ENCODE measurements at regions not wholly inside any gene's neighbourhood (a gene's known extent, or its start where the extent isn't known, plus 50 kb on each side); places are given as distances from the start of the nearest gene placed in this dataset.
"Not testable (repeated sequence)": the region's sequence is repeated elsewhere in the genome, so short reads cannot be mapped to it uniquely, and the experiment has no call there.

GRCh38 chr4:94135701-94136100 lies 72.0 kb upstream of the SMARCAD1 start:
- peaks cover 3% of the 10 kb centered on the region for H3K27me3 Mint-ChIP-seq (ENCODE audit: unreplicated experiment)
- TF ChIP-seq, protein P1, sequence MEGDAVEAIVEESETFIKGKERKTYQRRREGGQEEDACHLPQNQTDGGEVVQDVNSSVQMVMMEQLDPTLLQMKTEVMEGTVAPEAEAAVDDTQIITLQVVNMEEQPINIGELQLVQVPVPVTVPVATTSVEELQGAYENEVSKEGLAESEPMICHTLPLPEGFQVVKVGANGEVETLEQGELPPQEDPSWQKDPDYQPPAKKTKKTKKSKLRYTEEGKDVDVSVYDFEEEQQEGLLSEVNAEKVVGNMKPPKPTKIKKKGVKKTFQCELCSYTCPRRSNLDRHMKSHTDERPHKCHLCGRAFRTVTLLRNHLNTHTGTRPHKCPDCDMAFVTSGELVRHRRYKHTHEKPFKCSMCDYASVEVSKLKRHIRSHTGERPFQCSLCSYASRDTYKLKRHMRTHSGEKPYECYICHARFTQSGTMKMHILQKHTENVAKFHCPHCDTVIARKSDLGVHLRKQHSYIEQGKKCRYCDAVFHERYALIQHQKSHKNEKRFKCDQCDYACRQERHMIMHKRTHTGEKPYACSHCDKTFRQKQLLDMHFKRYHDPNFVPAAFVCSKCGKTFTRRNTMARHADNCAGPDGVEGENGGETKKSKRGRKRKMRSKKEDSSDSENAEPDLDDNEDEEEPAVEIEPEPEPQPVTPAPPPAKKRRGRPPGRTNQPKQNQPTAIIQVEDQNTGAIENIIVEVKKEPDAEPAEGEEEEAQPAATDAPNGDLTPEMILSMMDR (IDR thresholded peaks at IDR 0.05; ENCODE audit: unreplicated experiment), result no peak
- H3K9me3 Mint-ChIP-seq (ENCODE audit: unreplicated experiment), result no peaks in the 10 kb centered on the region
- DNase-seq (ENCODE audit: low spot score), result no peak
- H3K4me1 Mint-ChIP-seq (ENCODE audit: unreplicated experiment), result no peaks in the 10 kb centered on the region
- H3K4me3 Mint-ChIP-seq (ENCODE audit: unreplicated experiment), result no peak overlapping the region
- no peak overlapping the region for H3K27ac Mint-ChIP-seq (ENCODE audit: unreplicated experiment)
- no peaks in the 10 kb centered on the region for H3K36me3 Mint-ChIP-seq (ENCODE audit: low read depth, unreplicated experiment)

- TF ChIP-seq, protein P1 (IDR thresholded peaks at IDR 0.05; ENCODE audit: unreplicated experiment), result no peak
- no peaks in the 10 kb centered on the region for H3K9me3 Mint-ChIP-seq (ENCODE audit: unreplicated experiment)
- DNase-seq (ENCODE audit: low spot score), result no peak
- H3K4me3 Mint-ChIP-seq (ENCODE audit: unreplicated experiment), result no peak overlapping the region
- H3K4me1 Mint-ChIP-seq (ENCODE audit: unreplicated experiment), result peaks cover 6% of the 10 kb centered on the region
- H3K36me3 Mint-ChIP-seq (ENCODE audit: low read depth, unreplicated experiment), result no peaks in the 10 kb centered on the region
- H3K27ac Mint-ChIP-seq (ENCODE audit: unreplicated experiment), result no peak overlapping the region
- peaks cover 3% of the 10 kb centered on the region for H3K27me3 Mint-ChIP-seq (ENCODE audit: unreplicated experiment)
These were observed 67.6 kb upstream of the SMARCAD1 start for GRCh38 chr4:94139931-94140612.

GRCh38 chr4:94141001-94141400 lies 66.7 kb upstream of the SMARCAD1 start:
- Mint-ChIP-seq H3K9me3 (ENCODE audit: unreplicated experiment) (no peaks in the 10 kb centered on the region), H3K4me3 (ENCODE audit: unreplicated experiment) (no peak overlapping the region), H3K36me3 (ENCODE audit: low read depth, unreplicated experiment) (no peaks in the 10 kb centered on the region), H3K4me1 (ENCODE audit: unreplicated experiment) (peaks cover 6% of the 10 kb centered on the region), H3K27me3 (ENCODE audit: unreplicated experiment) (peaks cover 3% of the 10 kb centered on the region), H3K27ac (ENCODE audit: unreplicated experiment) (no peak overlapping the region)
- DNase-seq (ENCODE audit: low spot score), result no peak
- TF ChIP-seq, protein P1 (IDR thresholded peaks at IDR 0.05; ENCODE audit: unreplicated experiment), result no peak

- H3K9me3 Mint-ChIP-seq (ENCODE audit: unreplicated experiment), result not testable (repeated sequence)
These were observed 59.6 kb upstream of the SMARCAD1 start for GRCh38 chr4:94148052-94148451.

DNA sequence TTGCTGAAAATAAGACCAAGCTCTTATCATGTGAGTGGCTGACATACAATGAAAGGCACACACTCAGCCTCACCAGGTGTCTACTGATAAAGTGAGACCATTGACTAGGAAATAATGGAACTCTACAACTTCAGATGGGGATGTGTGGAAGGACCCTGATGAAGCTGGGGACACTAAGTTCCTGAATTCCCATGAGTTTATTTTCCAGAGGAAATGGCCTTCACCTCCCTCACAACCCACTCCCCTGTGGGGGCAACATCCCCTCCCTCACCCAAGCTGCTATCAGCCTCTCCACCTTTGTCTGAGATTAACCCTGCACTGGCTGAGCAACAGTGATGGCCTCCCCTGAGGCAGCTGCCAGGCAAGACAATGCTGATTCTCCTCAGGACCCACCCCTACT lies 55.2 kb upstream of the SMARCAD1 start:
- Mint-ChIP-seq H3K27ac (ENCODE audit: unreplicated experiment) (no peak overlapping the region), H3K4me1 (ENCODE audit: unreplicated experiment) (peaks cover 7% of the 10 kb centered on the region), H3K4me3 (ENCODE audit: unreplicated experiment) (no peak overlapping the region), H3K27me3 (ENCODE audit: unreplicated experiment) (no peaks in the 10 kb centered on the region), H3K36me3 (ENCODE audit: low read depth, unreplicated experiment) (peaks cover 9% of the 10 kb centered on the region), H3K9me3 (ENCODE audit: unreplicated experiment) (no peaks in the 10 kb centered on the region)
- DNase-seq (ENCODE audit: low spot score), result no peak
- TF ChIP-seq, protein P1 (IDR thresholded peaks at IDR 0.05; ENCODE audit: unreplicated experiment), result no peak

More at GRCh38 chr4:94148052-94148451, 59.6 kb upstream of the SMARCAD1 start:
- H3K4me1 Mint-ChIP-seq (ENCODE audit: unreplicated experiment), result peaks cover 16% of the 10 kb centered on the region
- not testable (repeated sequence) for H3K4me3 Mint-ChIP-seq (ENCODE audit: unreplicated experiment); H3K27ac Mint-ChIP-seq (ENCODE audit: unreplicated experiment); H3K36me3 Mint-ChIP-seq (ENCODE audit: low read depth, unreplicated experiment); H3K27me3 Mint-ChIP-seq (ENCODE audit: unreplicated experiment)
- DNase-seq (ENCODE audit: low spot score), result peak; percentile 68

GRCh38 chr4:94155404-94155803 lies 52.3 kb upstream of the SMARCAD1 start:
- not testable (repeated sequence) for H3K9me3 Mint-ChIP-seq (ENCODE audit: unreplicated experiment); H3K27me3 Mint-ChIP-seq (ENCODE audit: unreplicated experiment)
- peaks cover 13% of the 10 kb centered on the region for H3K4me1 Mint-ChIP-seq (ENCODE audit: unreplicated experiment)

More at GRCh38 chr4:94155404-94155803, 52.3 kb upstream of the SMARCAD1 start:
- not testable (repeated sequence) for DNase-seq (ENCODE audit: low spot score); H3K4me3 Mint-ChIP-seq (ENCODE audit: unreplicated experiment); H3K27ac Mint-ChIP-seq (ENCODE audit: unreplicated experiment)
- peaks cover 14% of the 10 kb centered on the region for H3K36me3 Mint-ChIP-seq (ENCODE audit: low read depth, unreplicated experiment)
